Skeletal muscle satellite cell (primary cell): ENCODE measurements at regions not wholly inside any gene's neighbourhood (a gene's known extent, or its start where the extent isn't known, plus 50 kb on each side); places are given as distances from the start of the nearest gene placed in this dataset.

Source experiments
- H3K27me3 ChIP-seq: 2 replicates; pipeline ENCODE4 v1.7.0; 2013; ENCODE audit warnings: low read length; ENCODE audit not compliant: control insufficient read depth, insufficient read depth
- H3K36me3 ChIP-seq: 2 replicates; pipeline ENCODE4 v1.7.0; 2013; ENCODE audit warnings: mild to moderate bottlenecking, control low read depth, low read length; ENCODE audit not compliant: insufficient read depth
- H3K4me1 ChIP-seq: 2 replicates; pipeline ENCODE4 v1.7.0; 2013; ENCODE audit warnings: low read length; ENCODE audit not compliant: control insufficient read depth, insufficient read depth
- H3K4me2 ChIP-seq: 2 replicates; pipeline ENCODE4 v1.7.0; 2013; ENCODE audit warnings: mild to moderate bottlenecking, low read length
- H3K4me3 ChIP-seq: 2 replicates; pipeline ENCODE4 v1.7.0; 2013; ENCODE audit warnings: low read length
- H3K9ac ChIP-seq: 2 replicates; pipeline ENCODE4 v1.7.0; 2013; ENCODE audit warnings: mild to moderate bottlenecking, low read depth, low read length, moderate library complexity
- H3K9me3 ChIP-seq: replicated peaks from 2 replicates; pipeline ENCODE4 v1.7.0; 2013; ENCODE audit warnings: mild to moderate bottlenecking, control low read depth, low read length

- Histone ChIP-seq H3K4me3 (no peak overlapping the region), H3K9me3 (no peaks in the 10 kb centered on the region), H3K4me1 (no peaks in the 10 kb centered on the region)
These were observed 49.9 kb upstream of the HS6ST1 start for GRCh38 chr2:128368437-128369107.

GRCh38 chr2:128369108-128369555 is 50.5 kb upstream of the HS6ST1 start:
- Histone ChIP-seq H3K4me3 (no peak overlapping the region), H3K9ac (no peak overlapping the region), H3K4me2 (no peak overlapping the region), H3K36me3 (no peaks in the 10 kb centered on the region), H3K27me3 (no peaks in the 10 kb centered on the region), H3K4me1 (no peaks in the 10 kb centered on the region), H3K9me3 (no peaks in the 10 kb centered on the region)

More at GRCh38 chr2:128368437-128369107, 49.9 kb upstream of the HS6ST1 start:
- H3K27me3 ChIP-seq: no peaks in the 10 kb centered on the region
- no peak overlapping the region for H3K9ac ChIP-seq
- no peak overlapping the region for H3K4me2 ChIP-seq
- H3K36me3 ChIP-seq: no peaks in the 10 kb centered on the region

GRCh38 chr2:128369602-128370467 is 51.2 kb upstream of the HS6ST1 start:
- Histone ChIP-seq H3K9ac (no peak overlapping the region), H3K9me3 (no peaks in the 10 kb centered on the region), H3K4me1 (no peaks in the 10 kb centered on the region), H3K4me2 (no peak overlapping the region), H3K4me3 (no peak overlapping the region), H3K27me3 (no peaks in the 10 kb centered on the region), H3K36me3 (no peaks in the 10 kb centered on the region)

GRCh38 chr2:128370468-128371247 is 52.0 kb upstream of the HS6ST1 start:
- Histone ChIP-seq H3K9me3 (no peaks in the 10 kb centered on the region), H3K36me3 (no peaks in the 10 kb centered on the region), H3K4me3 (no peak overlapping the region), H3K27me3 (no peaks in the 10 kb centered on the region), H3K4me2 (no peak overlapping the region), H3K4me1 (no peaks in the 10 kb centered on the region), H3K9ac (no peak overlapping the region)

GRCh38 chr2:128371248-128371630 is 52.6 kb upstream of the HS6ST1 start:
- no peaks in the 10 kb centered on the region for H3K9me3 ChIP-seq
- H3K27me3 ChIP-seq: no peaks in the 10 kb centered on the region
- H3K4me1 ChIP-seq: no peaks in the 10 kb centered on the region
- H3K4me3 ChIP-seq: no peak overlapping the region
- no peaks in the 10 kb centered on the region for H3K36me3 ChIP-seq
- no peak overlapping the region for H3K9ac ChIP-seq
- H3K4me2 ChIP-seq: no peak overlapping the region

- Histone ChIP-seq H3K4me3 (no peak overlapping the region), H3K27me3 (no peaks in the 10 kb centered on the region), H3K4me1 (no peaks in the 10 kb centered on the region)
These were observed 53.1 kb upstream of the HS6ST1 start for GRCh38 chr2:128371648-128372345.

GRCh38 chr2:128372621-128373341 is 54.1 kb upstream of the HS6ST1 start:
- H3K27me3 ChIP-seq: no peaks in the 10 kb centered on the region

More at GRCh38 chr2:128371648-128372345, 53.1 kb upstream of the HS6ST1 start:
- H3K36me3 ChIP-seq: no peaks in the 10 kb centered on the region
- H3K4me2 ChIP-seq: no peak overlapping the region
- no peak overlapping the region for H3K9ac ChIP-seq
- H3K9me3 ChIP-seq: no peaks in the 10 kb centered on the region

GRCh38 chr2:128373451-128374000 is 54.9 kb upstream of the HS6ST1 start:
- Histone ChIP-seq H3K9me3 (no peaks in the 10 kb centered on the region), H3K4me3 (no peak overlapping the region), H3K9ac (no peak overlapping the region), H3K36me3 (no peaks in the 10 kb centered on the region), H3K4me1 (no peaks in the 10 kb centered on the region), H3K4me2 (no peak overlapping the region), H3K27me3 (no peaks in the 10 kb centered on the region)

More at GRCh38 chr2:128372621-128373341, 54.1 kb upstream of the HS6ST1 start:
- Histone ChIP-seq H3K9ac (no peak overlapping the region), H3K4me2 (no peak overlapping the region), H3K36me3 (no peaks in the 10 kb centered on the region), H3K9me3 (no peaks in the 10 kb centered on the region), H3K4me3 (no peak overlapping the region), H3K4me1 (no peaks in the 10 kb centered on the region)

- Histone ChIP-seq H3K9me3 (no peaks in the 10 kb centered on the region), H3K4me2 (no peak overlapping the region), H3K4me1 (no peaks in the 10 kb centered on the region), H3K36me3 (no peaks in the 10 kb centered on the region), H3K27me3 (no peaks in the 10 kb centered on the region), H3K4me3 (no peak overlapping the region), H3K9ac (no peak overlapping the region)
These were observed 55.5 kb upstream of the HS6ST1 start for GRCh38 chr2:128374001-128374710.
